Parathyroid adenoma (tissue), 2 donors: ENCODE measurements at regions not wholly inside any gene's neighbourhood (a gene's known extent, or its start where the extent isn't known, plus 50 kb on each side); places are given as distances from the start of the nearest gene placed in this dataset.

Experiments used
- H2AFZ ChIP-seq: fragments of 300-600 bp; sonication (generic); one replicate; pipeline ENCODE4 v1.7.0; 2017; ENCODE audit warnings: antibody characterized with exemption, mild to moderate bottlenecking
- H3K27ac ChIP-seq: fragments of 300-600 bp; sonication (generic); one replicate; pipeline ENCODE4 v1.7.0; 2017
- H3K27me3 ChIP-seq: fragments of 300-600 bp; sonication (generic); one replicate; pipeline ENCODE4 v1.7.0; 2017; ENCODE audit warnings: low read length; ENCODE audit not compliant: control insufficient read depth, insufficient read depth
- H3K36me3 ChIP-seq: fragments of 300-600 bp; sonication (generic); one replicate; pipeline ENCODE4 v1.7.0; 2017; ENCODE audit warnings: low read length; ENCODE audit not compliant: control insufficient read depth, insufficient read depth
- H3K4me1 ChIP-seq: fragments of 300-600 bp; sonication (generic); one replicate; pipeline ENCODE4 v1.7.0; 2017; ENCODE audit warnings: control low read depth
- H3K4me2 ChIP-seq: fragments of 300-600 bp; sonication (generic); one replicate; pipeline ENCODE4 v1.7.0; 2017; ENCODE audit warnings: low read length
- H3K4me3 ChIP-seq: fragments of 300-600 bp; sonication (generic); one replicate; pipeline ENCODE4 v1.7.0; 2017; ENCODE audit warnings: low read depth, low read length
- H3K79me2 ChIP-seq: fragments of 300-600 bp; sonication (generic); one replicate; pipeline ENCODE4 v1.7.0; 2017; ENCODE audit warnings: control low read depth
- H3K9ac ChIP-seq: fragments of 300-600 bp; sonication (generic); one replicate; pipeline ENCODE4 v1.7.0; 2017; ENCODE audit warnings: mild to moderate bottlenecking
- H3K9me3 ChIP-seq: fragments of 300-600 bp; sonication (generic); one replicate; pipeline ENCODE4 v1.7.0; 2017; ENCODE audit warnings: low read length; ENCODE audit not compliant: control insufficient read depth
- TF ChIP-seq, protein P1 (sequence below): fragments of 300-600 bp; sonication (generic); IDR thresholded peaks from one replicate; pipeline ENCODE4 v1.7.0; 2017; ENCODE audit warnings: antibody characterized with exemption, mild to moderate bottlenecking
- donor health status: primary hyperparathyroidism.

DNA sequence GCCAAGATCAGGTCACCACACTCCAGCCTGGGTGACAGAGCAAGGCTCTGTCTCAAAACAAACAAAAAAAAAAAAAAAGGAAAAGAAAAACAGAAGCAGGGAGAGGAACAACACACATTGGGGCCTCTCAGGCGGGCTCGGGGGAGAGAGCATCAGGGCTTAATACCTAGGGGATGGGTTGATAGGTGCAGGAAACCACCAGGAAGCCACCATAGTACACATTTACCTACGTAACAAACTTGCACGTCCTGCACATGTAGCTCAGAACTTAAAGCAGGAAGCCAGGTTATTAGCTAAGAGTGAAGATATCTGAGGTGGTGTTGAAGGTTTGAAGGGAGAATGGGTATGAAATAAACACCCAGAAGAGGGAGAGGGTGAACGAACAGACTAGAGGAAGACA is 81.0 kb upstream of the PMAIP1 start:
- Histone ChIP-seq H2AFZ (no peak overlapping the region), H3K36me3 (no peaks in the 10 kb centered on the region), H3K4me3 (no peak overlapping the region), H3K4me2 (no peak overlapping the region), H3K4me1 (no peaks in the 10 kb centered on the region), H3K9me3 (no peaks in the 10 kb centered on the region), H3K79me2 (no peaks in the 10 kb centered on the region), H3K9ac (no peak overlapping the region), H3K27me3 (no peaks in the 10 kb centered on the region), H3K27ac (no peak overlapping the region)
- TF ChIP-seq, protein P1, sequence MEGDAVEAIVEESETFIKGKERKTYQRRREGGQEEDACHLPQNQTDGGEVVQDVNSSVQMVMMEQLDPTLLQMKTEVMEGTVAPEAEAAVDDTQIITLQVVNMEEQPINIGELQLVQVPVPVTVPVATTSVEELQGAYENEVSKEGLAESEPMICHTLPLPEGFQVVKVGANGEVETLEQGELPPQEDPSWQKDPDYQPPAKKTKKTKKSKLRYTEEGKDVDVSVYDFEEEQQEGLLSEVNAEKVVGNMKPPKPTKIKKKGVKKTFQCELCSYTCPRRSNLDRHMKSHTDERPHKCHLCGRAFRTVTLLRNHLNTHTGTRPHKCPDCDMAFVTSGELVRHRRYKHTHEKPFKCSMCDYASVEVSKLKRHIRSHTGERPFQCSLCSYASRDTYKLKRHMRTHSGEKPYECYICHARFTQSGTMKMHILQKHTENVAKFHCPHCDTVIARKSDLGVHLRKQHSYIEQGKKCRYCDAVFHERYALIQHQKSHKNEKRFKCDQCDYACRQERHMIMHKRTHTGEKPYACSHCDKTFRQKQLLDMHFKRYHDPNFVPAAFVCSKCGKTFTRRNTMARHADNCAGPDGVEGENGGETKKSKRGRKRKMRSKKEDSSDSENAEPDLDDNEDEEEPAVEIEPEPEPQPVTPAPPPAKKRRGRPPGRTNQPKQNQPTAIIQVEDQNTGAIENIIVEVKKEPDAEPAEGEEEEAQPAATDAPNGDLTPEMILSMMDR: no peak

DNA sequence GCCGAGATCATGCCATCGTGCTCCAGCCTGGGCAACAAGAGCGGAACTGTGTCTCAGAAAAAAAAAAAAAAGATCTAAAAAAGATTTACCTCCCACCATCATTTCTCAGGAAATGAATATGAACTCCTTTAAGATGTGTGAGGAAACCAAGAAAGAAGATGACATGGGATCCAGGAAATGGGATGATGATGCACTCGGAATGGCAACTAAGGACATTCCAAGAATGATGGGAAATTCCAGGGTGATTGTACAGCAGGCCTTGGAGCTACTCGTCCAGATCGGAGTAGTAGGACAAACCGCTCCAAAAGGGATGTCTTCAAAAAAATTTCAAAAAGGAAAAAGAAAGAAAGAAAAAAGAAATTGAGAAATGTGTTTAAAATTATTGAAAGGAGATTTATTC is 84.9 kb upstream of the PMAIP1 start:
- no peak overlapping the region for H3K4me3 ChIP-seq
- H3K36me3 ChIP-seq: no peaks in the 10 kb centered on the region
- H3K4me2 ChIP-seq: no peak overlapping the region
- no peaks in the 10 kb centered on the region for H3K9me3 ChIP-seq
- no peaks in the 10 kb centered on the region for H3K27me3 ChIP-seq
- H3K9ac ChIP-seq: no peak overlapping the region
- no peak overlapping the region for H2AFZ ChIP-seq
- no peak overlapping the region for H3K27ac ChIP-seq
- TF ChIP-seq, protein P1: no peak
- H3K79me2 ChIP-seq: no peaks in the 10 kb centered on the region
- H3K4me1 ChIP-seq: no peaks in the 10 kb centered on the region

DNA sequence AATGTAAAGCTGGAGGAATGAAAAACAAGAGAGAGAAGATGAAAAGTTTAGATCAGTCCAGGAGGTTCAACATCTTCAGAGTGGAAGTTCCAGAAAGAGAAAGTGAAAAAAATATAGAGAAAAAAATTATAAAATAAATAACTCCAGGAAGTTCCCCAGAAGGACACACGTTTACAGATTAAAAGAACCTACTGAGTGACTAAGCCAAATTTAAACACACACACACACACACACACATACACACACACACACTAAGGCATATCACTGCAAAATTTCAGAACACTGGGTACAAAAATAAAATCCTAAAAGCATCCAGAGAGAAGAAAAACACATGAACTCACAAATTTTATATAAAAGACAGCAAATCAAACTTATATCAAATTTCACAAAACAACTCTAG is 85.9 kb upstream of the PMAIP1 start:
- Histone ChIP-seq H3K27ac (no peak overlapping the region), H3K36me3 (no peaks in the 10 kb centered on the region), H3K79me2 (no peaks in the 10 kb centered on the region), H3K27me3 (no peaks in the 10 kb centered on the region), H2AFZ (no peak overlapping the region), H3K4me1 (no peaks in the 10 kb centered on the region), H3K9ac (no peak overlapping the region), H3K9me3 (no peaks in the 10 kb centered on the region), H3K4me3 (no peak overlapping the region), H3K4me2 (no peak overlapping the region)
- TF ChIP-seq, protein P1: no peak

DNA sequence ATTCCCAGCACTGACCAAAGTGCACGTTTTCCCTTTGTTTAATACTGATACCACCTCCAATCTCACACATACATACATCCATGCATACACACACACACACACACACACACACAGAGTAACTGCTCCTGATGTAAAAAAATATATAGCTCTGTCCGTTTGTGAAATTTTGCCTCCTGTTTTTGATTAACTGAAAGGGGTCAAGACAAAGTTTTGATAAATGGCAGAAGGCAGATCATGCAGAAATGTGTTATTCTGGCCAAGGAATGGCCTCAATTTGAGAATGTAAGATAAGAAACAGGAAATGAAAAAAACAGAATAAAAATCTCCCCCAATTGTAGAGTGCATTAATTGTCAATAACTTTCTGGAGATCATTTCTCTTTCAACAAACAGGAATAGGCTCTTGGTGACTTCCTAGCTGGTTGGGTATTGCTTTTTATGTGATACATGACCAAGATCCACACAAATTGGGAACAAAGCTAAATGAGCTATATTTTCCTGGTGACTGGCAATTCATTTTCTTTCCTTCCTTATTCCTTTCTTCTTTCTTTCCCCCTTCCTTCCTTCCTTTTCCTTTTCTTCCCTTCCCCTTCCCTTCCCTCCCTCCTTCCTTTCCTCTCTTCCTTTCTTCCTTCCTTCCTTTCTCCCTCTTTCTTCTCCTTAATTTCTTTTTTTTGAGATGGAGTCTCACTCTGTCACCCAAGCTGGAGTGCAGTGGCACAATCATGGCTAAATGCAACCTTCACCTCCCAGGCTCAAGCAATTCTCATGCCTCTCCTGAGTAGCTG is 88.9 kb upstream of the PMAIP1 start:
- Histone ChIP-seq H3K4me2 (no peak overlapping the region), H3K9me3 (no peaks in the 10 kb centered on the region), H3K79me2 (no peaks in the 10 kb centered on the region), H2AFZ (no peak overlapping the region), H3K4me3 (no peak overlapping the region), H3K27me3 (no peaks in the 10 kb centered on the region), H3K36me3 (no peaks in the 10 kb centered on the region), H3K4me1 (no peaks in the 10 kb centered on the region), H3K27ac (no peak overlapping the region), H3K9ac (no peak overlapping the region)
- TF ChIP-seq, protein P1: no peak

DNA sequence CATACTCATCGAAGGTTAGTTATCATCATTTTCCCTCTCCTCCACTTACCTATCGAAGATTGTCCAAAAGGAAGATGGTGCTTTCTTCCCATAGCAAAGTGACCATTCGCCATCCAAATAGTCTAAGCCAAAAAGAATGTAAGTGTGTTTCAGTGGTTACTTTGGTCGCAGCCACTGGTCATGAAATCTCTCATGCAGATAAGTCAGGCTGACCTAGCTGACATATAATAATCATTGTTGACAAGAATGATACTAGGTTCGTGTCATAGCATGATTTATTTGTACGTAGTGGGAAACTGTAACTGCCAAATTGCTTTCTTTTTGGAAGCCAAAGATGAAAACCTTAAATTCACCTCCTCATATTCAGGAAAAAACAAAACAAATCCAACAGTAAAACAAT is 89.6 kb upstream of the PMAIP1 start:
- no peak overlapping the region for H3K9ac ChIP-seq
- H2AFZ ChIP-seq: no peak overlapping the region
- H3K36me3 ChIP-seq: no peaks in the 10 kb centered on the region
- TF ChIP-seq, protein P1: no peak
- no peaks in the 10 kb centered on the region for H3K9me3 ChIP-seq
- H3K27me3 ChIP-seq: no peaks in the 10 kb centered on the region
- no peaks in the 10 kb centered on the region for H3K79me2 ChIP-seq
- no peak overlapping the region for H3K4me3 ChIP-seq
- no peaks in the 10 kb centered on the region for H3K4me1 ChIP-seq
- H3K27ac ChIP-seq: no peak overlapping the region
- no peak overlapping the region for H3K4me2 ChIP-seq
